Activated CD8-positive, alpha-beta memory T cell treated with anti-CD3 and anti-CD28 coated beads for 48 hours (primary cell): ENCODE measurements at regions not wholly inside any gene's neighbourhood (a gene's known extent, or its start where the extent isn't known, plus 50 kb on each side); places are given as distances from the start of the nearest gene placed in this dataset.
"Not testable (repeated sequence)": the region's sequence is repeated elsewhere in the genome, so short reads cannot be mapped to it uniquely, and the experiment has no call there.

Experiments used
- DNase-seq, 3 experiments: peaks; one replicate each; pipeline ENCODE4 v3.0.0-alpha.2; 2020; ENCODE audit warnings: low read depth in 2 of 3, low spot score in 2 of 3

DNA sequence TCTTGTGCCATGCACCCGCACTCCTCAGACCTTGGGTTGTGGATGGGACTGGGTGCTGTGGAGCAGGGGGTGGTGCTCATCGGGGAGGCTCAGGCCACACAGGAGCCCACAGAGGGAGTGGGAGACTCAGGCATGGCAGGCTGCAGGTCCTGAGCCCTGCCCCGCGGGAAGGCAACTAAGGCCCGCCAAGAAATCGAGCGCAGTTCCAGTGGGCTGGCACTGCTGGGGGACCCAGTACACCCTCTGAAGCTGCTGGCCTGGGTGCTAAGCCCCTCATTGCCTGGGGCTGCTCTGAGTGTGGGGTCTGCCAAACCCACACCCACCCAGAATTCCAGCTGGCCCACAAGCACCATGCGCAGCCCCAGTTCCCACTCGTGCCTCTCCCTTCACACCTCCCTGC lies 450.5 kb upstream of the FGF16 start:
- no peak for DNase-seq

DNA sequence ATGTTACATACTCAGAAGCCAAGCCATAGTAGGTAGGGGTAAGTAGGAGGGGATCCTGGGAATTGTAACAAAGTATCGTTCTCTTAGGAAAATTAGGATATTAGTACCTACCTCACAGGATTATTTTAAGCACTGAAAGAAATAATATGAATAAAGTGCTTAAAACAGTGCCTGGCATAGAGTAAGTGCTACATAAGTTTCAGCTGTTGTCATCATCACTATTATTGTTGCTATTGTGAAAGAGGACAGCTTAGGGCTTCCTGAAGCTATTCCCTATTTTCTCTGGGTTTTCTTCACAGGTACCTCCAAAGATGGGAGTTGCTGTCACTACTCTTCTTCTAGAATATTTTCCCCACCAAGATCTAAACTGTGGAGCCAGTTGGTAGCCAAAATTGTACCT lies 443.7 kb upstream of the FGF16 start:
- DNase-seq, result no peak

DNA sequence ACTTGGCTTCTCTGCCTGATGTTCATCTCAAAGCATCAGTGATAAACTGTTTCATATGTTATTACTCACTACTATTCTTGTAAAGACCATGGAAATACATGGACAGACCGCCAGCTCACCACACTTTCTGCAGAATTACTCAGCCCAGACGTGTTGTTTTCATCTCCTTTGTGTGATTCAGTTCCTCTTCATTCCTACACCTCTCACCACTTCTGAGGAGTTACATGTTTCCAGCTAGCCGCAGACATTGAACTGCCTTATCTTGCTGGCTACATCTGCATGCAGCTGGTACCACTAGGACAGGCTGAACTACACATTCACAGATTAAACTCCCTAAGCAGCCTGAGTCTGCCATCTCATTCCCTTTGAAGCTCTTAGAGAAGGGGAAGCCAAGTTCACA lies 443.2 kb upstream of the FGF16 start:
- DNase-seq, result no peak

GRCh38 chrX:77009691-77010090 lies 437.5 kb upstream of the FGF16 start:
- DNase-seq, result no peak

DNA sequence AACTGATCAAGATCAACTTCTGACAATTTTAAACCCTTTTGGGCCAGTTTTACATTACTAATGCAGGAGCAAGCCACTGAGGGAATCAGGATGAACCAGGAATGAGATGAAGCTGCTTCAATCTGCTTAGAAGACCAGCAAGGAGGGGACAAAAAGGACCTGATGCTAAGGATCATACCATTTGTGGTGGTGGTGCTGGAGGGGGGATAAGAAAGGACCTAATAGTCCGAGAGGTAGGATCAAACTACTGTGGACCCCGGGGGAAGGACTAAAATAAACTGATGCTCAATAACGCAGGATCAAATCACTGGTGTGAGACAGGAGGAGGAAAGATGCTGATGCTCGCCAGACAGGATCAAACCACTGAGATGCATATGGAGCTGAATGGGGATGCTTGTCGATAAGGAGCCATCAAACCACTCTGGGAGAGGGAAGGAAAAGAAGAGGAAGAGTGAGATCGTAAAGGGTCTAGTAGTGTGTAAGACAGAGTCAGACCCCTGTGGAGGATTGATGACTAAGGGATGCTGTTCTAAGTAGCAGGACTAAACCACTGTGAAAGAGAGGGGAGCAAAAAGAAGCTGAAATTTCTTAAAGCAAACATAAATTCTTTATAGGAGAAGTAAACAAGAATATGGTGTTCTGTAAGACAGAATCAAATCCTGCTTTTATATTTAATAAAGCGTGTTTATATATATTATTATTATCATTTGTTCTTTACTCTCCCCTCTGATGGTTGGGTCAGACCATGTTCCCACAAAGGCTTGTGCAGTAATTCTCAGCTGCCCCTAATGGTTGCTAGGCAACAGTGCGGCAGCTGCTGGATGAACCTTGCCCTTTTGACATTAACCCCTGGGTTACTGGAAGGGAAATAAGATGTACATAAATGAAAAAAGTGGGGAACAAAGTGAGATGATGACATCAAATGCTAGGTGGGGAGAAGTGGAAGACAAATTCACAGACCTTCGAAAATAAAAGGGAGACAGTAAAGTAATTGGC lies 432.5 kb upstream of the FGF16 start:
- DNase-seq, result no peak

- no peak for DNase-seq
Observed at GRCh38 chrX:77017093-77017492, 430.1 kb upstream of the FGF16 start.

DNA sequence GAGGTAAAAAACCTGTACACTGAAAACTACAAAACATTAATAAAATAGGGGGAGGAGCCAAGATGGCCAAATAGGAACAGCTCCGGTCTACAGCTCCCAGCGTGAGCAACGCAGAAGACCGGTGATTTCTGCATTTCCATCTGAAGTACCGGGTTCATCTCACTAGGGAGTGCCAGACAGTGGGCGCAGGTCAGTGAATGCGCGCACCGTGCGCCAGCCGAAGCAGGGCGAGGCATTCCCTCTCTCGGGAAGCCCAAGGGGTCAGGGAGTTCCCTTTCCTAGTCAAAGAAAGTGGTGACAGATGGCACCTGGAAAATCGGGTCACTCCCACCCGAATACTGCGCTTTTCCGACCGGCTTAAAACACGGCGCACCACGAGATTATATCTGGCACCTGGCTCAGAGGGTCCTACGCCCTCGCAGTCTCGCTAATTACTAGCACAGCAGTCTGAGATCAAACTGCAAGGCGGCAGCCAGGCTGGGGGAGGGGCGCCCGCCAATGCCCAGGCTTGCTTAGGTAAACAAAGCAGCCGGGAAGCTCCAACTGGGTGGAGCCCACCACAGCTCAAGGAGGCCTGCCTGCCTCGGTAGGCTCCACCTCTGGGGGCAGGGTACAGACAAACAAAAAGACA lies 400.9 kb upstream of the FGF16 start:
- not testable (repeated sequence) for DNase-seq

- DNase-seq, result no peak
Observed at GRCh38 chrX:77060572-77060971, 386.6 kb upstream of the FGF16 start.

DNA sequence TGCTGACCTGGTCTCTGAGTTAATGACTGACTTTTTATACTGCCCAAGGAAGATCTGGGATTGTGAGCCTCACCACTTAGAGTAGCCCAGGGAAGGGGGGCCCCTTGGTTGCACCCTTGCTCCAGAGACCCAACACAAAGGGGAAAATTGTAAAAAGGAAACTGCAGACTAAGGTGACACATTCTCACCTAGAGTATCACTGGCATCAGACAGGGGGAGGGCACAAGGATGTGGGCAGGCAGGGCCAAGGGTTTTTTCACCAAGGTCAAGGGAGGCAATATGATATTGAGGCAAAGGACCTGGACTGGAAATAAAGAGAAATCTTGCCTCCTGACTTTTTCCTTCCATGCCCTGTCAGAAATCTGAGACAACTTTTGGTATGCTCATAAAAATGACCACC lies 386.2 kb upstream of the FGF16 start:
- no peak for DNase-seq

- no peak for DNase-seq
Observed at GRCh38 chrX:77061545-77061944, 385.6 kb upstream of the FGF16 start.

DNA sequence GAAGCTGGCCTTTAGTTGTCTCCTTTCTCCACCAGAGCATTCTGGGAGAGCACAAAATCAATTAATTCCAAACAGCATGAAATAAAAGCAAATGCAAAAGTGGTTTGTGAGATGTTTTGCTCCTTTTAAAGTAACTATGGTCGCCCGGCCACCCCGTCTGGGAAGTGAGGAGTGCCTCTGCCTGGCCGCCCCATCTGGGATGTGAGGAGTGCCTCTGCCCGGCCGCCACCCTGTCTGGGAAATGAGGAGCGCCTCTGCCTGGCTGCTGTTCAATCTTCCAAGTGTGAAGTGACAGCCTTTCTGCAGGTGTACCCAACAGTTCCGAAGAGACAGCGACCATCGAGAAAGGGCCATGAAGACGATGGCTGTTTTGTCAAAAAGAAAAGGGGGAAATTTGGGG lies 381.3 kb upstream of the FGF16 start:
- no peak for DNase-seq

DNA sequence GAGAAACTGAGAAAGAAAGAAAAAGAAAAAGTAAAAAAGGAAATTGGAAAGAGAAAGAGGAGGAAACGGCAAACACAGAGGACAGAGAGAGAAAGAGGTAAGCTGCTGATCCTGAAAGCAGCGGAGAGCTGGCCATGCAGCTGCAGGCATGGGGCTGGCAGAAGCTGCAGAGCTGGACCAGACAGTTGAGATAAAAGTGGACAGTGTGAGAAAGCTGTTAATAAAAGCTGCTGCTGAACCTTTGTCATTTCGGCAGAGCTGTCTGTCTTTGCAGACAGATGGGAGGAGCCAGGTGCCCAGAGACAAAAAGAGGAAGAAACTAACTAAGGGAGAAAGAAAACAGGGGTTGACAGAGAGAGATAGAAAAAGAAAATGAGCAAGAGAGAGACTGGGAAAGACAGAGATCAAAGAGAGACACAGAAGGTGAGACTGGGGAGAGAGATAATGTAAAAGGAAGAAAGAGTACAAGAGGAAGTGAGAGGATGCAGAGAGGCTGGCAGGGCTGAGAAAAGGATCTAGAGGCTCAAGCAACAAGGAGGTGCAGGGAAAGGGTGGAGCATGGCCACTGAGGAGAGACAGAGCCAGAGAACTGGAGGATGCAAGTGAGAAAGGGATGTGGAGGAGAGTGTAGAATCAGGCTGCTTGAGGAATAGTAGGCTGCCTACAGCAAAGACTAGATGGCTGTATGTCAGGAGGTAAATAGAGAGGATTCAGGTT lies 376.8 kb upstream of the FGF16 start:
- no peak for DNase-seq

- DNase-seq, result no peak
Observed at GRCh38 chrX:77076896-77077295, 370.3 kb upstream of the FGF16 start.

DNA sequence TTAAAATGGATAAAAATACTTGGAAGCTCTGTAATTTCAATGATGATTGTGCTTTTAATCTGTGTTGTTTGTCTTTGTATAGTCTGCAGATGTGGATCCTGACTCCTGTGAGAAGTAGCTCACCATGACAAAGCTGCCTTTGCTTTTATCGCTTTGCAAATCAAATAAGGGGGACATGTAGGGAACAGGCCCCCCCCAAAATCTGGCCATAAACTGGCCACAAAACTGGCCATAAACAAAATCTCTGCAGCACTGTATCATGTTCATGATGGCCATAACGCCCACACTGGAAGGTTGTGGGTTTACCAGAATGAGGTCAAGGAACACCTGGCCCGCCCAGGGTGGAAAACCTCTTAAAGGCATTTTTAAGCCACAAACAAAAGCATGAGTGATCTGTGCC lies 366.0 kb upstream of the FGF16 start:
- DNase-seq, result not testable (repeated sequence)

DNA sequence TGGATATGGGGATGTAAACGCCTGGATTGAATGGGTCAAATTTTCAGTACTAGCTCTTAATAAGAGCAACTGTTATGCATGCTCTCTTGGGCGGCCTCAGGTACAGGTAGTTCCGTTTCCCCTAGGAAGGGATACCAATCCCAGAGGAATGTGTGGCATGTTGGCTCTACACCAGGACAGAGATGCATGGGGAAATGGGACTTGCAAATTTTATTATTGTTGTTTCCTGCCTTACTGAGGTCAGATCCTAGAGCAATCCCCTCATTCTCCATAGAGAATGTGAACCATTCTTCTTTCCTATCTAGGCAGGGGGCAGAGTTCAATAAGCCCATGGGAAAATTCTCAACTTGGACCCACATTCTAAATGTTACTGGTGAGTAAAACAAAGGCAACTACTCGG lies 361.8 kb upstream of the FGF16 start:
- no peak for DNase-seq

DNA sequence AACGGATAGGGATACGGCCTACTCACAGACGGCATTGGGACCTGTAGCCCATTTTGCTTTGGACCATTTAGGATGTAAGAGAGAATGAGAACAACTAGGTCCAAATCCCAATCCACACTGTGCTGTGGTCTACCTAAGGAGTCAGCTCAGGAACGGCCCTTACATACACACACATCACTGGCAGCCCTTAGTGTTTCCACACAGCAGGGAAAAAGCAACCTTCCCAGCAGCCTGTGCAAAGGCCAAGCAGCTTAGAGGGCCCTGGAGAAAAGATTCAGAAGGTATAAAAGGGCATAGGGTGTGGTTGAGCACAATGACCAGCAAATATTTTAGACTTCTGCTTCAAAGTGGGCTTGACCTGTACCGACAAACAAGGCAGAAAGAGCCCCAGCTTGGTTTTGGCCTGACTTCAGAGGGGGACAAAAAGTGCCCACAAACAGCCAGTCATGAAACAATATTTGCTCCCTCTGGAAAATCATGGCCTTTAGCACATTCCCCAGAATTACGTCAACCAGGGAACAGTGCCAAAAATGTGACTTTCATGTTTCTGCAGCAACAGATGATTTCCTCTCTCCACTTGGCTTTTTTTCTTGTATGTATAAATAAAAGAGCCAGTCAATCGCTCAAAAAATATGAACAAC lies 359.5 kb upstream of the FGF16 start:
- DNase-seq, result no peak

DNA sequence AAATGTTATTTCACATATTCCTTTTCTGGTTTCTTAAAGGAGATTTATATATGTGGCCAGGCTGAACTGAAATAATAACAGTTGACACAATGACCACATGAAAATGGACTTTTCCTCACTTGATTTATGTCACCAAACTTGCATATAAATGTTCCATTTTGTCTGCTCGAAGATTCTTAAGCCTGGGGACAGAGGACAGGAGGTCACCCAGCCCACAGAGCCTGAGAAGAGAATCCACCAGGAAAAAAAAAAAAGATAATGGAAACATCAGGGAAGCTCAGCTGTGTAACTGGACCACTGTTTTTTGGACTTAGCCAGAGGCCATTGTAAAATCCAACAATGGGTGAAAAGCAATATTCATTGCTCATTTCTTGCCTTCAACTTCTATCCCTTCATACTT lies 359.0 kb upstream of the FGF16 start:
- DNase-seq, result no peak

DNA sequence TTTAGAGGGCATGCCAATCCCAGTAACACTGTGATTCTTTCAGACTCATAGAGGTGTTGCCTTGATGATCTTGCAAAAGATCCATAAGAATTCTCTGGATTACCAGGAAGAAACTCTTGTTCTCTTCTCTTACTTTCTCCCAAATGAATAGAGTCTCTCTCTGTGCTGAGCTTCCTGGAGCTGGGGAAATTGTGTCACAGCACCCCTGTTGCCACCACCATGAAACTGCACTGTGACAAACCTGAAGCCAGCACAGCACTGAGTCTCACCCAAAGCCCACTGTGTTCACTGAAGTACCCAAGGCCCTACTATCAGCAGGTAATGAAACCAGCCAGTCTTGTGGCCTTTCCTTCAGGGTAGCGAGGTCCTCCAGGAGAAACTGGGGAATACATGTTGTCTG lies 332.7 kb upstream of the FGF16 start:
- DNase-seq, result no peak

DNA sequence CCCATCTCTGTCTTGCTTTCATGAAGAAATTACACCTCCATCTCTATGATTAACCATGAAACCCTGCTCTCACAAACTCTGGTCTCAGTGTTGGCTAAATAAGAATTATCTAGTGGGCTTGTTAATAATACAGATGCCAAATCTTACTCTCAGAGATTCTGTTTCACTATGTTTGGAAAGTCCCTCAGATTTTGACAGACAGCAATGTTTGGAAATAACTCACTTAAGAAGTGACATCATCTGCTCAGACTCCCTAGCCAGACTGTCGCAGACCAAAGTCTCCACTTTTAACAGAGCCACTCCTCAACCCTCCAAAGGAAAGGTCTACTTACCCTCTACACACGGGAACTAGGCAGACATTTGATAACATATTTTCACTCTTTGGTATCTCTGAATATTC lies 328.5 kb upstream of the FGF16 start:
- DNase-seq, result no peak

GRCh38 chrX:77119706-77120105 lies 327.5 kb upstream of the FGF16 start:
- no peak for DNase-seq

DNA sequence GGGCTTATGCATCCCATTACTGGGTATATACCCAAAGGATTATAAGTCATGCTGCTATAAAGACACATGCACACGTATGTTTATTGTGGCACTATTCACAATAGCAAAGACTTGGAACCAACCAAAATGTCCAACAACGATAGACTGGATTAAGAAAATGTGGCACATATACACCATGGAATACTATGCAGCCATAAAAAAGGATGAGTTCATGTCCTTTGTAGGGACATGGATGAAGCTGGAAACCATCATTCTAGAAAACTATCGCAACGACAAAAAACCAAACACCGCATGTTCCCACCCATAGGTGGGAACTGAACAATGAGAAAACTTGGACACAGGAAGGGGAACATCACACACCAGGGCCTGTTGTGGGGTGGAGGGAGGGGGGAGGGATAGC lies 323.3 kb upstream of the FGF16 start:
- DNase-seq, result not testable (repeated sequence)
